ENCODE measurements at regions not wholly inside any gene's neighbourhood (a gene's known extent, or its start where the extent isn't known, plus 50 kb on each side); places are given as distances from the start of the nearest gene placed in this dataset.
A peak's percentile ranks its signal among the peaks of the same experiment; 100 is the strongest.

DNA sequence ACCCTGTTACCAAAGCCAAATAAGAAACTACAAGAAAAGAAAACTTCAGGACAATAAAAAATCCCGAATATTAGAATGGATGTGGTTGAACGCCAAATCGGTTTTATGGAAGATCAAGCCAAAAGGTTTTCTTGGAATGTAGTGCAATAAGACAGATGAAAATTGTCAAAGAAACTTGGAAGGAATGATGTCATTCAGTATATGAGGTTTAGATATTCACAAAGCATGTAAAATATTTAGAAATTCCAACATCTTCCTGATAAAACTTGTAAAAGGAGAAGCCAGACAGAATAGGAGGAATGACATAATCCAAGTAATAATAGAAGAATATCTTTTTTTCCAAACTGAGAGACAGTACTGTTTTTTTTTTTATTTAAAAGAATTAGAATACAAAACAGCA, 130.3 kb upstream of the ZPLD1 start:
- CTCF ChIA-PET, result no interaction called here
- intact Hi-C loops (cut with micrococcal nuclease; ENCODE audit: unreplicated experiment), result no loop called here
- DNase-seq, result no peak
- Histone ChIP-seq H3K4me1 (no peaks in the 10 kb centered on the region), H3K27me3 (replicated peaks; ENCODE audit: control insufficient read depth, insufficient read depth, low read length) (no peaks in the 10 kb centered on the region), H3K4me3 (ENCODE audit: low read depth, low read length) (no peak overlapping the region), H3K9me3 (no peaks in the 10 kb centered on the region), H3K36me3 (ENCODE audit: control insufficient read depth, insufficient read depth, low read length) (no peaks in the 10 kb centered on the region)
- no peaks in the 10 kb centered on the region for H3K36me3 Mint-ChIP-seq (ENCODE audit: insufficient read depth, unreplicated experiment)
- peaks cover 3% of the 10 kb centered on the region for H3K27me3 Mint-ChIP-seq (ENCODE audit: insufficient read depth, unreplicated experiment)
- POLR2A ChIA-PET, result no interaction called here
- H3K4me1 Mint-ChIP-seq (ENCODE audit: low read depth, unreplicated experiment), result no peaks in the 10 kb centered on the region
- no peak overlapping the region for H3K27ac Mint-ChIP-seq (ENCODE audit: unreplicated experiment)
- TF ChIP-seq, protein P1, sequence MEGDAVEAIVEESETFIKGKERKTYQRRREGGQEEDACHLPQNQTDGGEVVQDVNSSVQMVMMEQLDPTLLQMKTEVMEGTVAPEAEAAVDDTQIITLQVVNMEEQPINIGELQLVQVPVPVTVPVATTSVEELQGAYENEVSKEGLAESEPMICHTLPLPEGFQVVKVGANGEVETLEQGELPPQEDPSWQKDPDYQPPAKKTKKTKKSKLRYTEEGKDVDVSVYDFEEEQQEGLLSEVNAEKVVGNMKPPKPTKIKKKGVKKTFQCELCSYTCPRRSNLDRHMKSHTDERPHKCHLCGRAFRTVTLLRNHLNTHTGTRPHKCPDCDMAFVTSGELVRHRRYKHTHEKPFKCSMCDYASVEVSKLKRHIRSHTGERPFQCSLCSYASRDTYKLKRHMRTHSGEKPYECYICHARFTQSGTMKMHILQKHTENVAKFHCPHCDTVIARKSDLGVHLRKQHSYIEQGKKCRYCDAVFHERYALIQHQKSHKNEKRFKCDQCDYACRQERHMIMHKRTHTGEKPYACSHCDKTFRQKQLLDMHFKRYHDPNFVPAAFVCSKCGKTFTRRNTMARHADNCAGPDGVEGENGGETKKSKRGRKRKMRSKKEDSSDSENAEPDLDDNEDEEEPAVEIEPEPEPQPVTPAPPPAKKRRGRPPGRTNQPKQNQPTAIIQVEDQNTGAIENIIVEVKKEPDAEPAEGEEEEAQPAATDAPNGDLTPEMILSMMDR (IDR thresholded peaks at IDR 0.05; ENCODE audit: insufficient read depth in 1 of 2, low read depth in 1 of 2, low read length in 1 of 2, severe bottlenecking in 1 of 2, unreplicated experiment in 1 of 2), result no peak
- H3K9me3 Mint-ChIP-seq (ENCODE audit: unreplicated experiment), result no peaks in the 10 kb centered on the region
- no TSS peak for BruUV-seq (replicated peaks)
- no peak overlapping the region for H3K4me3 Mint-ChIP-seq (ENCODE audit: unreplicated experiment)

- Mint-ChIP-seq H3K4me1 (ENCODE audit: low read depth, unreplicated experiment) (no peaks in the 10 kb centered on the region), H3K4me3 (ENCODE audit: unreplicated experiment) (no peak overlapping the region), H3K9me3 (ENCODE audit: unreplicated experiment) (no peaks in the 10 kb centered on the region), H3K36me3 (ENCODE audit: insufficient read depth, unreplicated experiment) (no peaks in the 10 kb centered on the region), H3K27ac (ENCODE audit: unreplicated experiment) (no peak overlapping the region), H3K27me3 (ENCODE audit: insufficient read depth, unreplicated experiment) (peaks cover 5% of the 10 kb centered on the region)
- POLR2A ChIA-PET, result no interaction called here
- intact Hi-C loops (cut with micrococcal nuclease; ENCODE audit: unreplicated experiment), result no loop called here
- no peak overlapping the region for H3K4me3 ChIP-seq (ENCODE audit: low read depth, low read length)
- CTCF ChIA-PET, result interaction anchor here (0.6 to 1.2 kb wide), 2 partner anchors 71 to 78 kb away, joined by 3 read pairs; no protein-coding TSS in a partner anchor
- no TSS peak for BruUV-seq (replicated peaks)
- H3K36me3 ChIP-seq (ENCODE audit: control insufficient read depth, insufficient read depth, low read length), result no peaks in the 10 kb centered on the region
- TF ChIP-seq, protein P1 (IDR thresholded peaks at IDR 0.05; ENCODE audit: insufficient read depth in 1 of 2, low read depth in 1 of 2, low read length in 1 of 2, severe bottlenecking in 1 of 2, unreplicated experiment in 1 of 2), result peak in 1 of 2 experiments; percentile 15
- DNase-seq, result no peak
- H3K27me3 ChIP-seq (replicated peaks; ENCODE audit: control insufficient read depth, insufficient read depth, low read length), result no peaks in the 10 kb centered on the region
- H3K4me1 ChIP-seq, result no peaks in the 10 kb centered on the region
- H3K9me3 ChIP-seq, result no peaks in the 10 kb centered on the region
These were observed 127.4 kb upstream of the ZPLD1 start for GRCh38 chr3:102307442-102307841.

DNA sequence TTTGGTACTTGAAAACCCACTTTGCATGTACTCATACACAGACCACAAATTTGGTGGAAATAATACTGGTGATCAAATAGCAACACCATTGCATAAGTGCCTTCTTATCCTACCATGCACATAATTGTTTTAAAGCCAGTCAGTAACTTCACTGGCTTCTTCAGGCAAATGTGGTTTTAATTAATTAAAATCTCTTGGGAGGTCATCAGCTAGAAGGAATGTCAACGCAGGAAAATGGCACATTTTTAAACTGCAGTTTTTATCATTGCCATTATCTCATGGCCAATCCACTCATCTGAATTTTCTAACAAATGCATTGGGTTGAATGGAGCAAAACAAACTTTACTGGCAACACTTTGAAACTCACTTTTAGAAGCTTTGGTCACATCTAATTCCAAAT, 105.7 kb upstream of the ZPLD1 start:
- POLR2A ChIA-PET, result no interaction called here
- no TSS peak for BruUV-seq (replicated peaks)

More for the DNA sequence above, 105.7 kb upstream of the ZPLD1 start:
- Histone ChIP-seq H3K4me3 (ENCODE audit: low read depth, low read length) (no peak overlapping the region), H3K4me1 (no peaks in the 10 kb centered on the region), H3K27me3 (replicated peaks; ENCODE audit: control insufficient read depth, insufficient read depth, low read length) (no peaks in the 10 kb centered on the region), H3K9me3 (no peaks in the 10 kb centered on the region), H3K36me3 (ENCODE audit: control insufficient read depth, insufficient read depth, low read length) (no peaks in the 10 kb centered on the region)
- Mint-ChIP-seq H3K4me1 (ENCODE audit: low read depth, unreplicated experiment) (no peaks in the 10 kb centered on the region), H3K27ac (ENCODE audit: unreplicated experiment) (no peak overlapping the region), H3K4me3 (ENCODE audit: unreplicated experiment) (no peak overlapping the region), H3K27me3 (ENCODE audit: insufficient read depth, unreplicated experiment) (no peaks in the 10 kb centered on the region), H3K36me3 (ENCODE audit: insufficient read depth, unreplicated experiment) (no peaks in the 10 kb centered on the region), H3K9me3 (ENCODE audit: unreplicated experiment) (no peaks in the 10 kb centered on the region)
- CTCF ChIA-PET, result no interaction called here
- DNase-seq, result no peak
- TF ChIP-seq, protein P1 (IDR thresholded peaks at IDR 0.05; ENCODE audit: insufficient read depth in 1 of 2, low read depth in 1 of 2, low read length in 1 of 2, severe bottlenecking in 1 of 2, unreplicated experiment in 1 of 2), result no peak
- intact Hi-C loops (cut with micrococcal nuclease; ENCODE audit: unreplicated experiment), result no loop called here

Data from Caco-2 (cell line).